H1 (cell line): ENCODE measurements at regions not wholly inside any gene's neighbourhood (a gene's known extent, or its start where the extent isn't known, plus 50 kb on each side); places are given as distances from the start of the nearest gene placed in this dataset.

Experiments used
- CTCF ChIA-PET: fragments of 300-600 bp; sonication (Branson Sonifier 250); formaldehyde crosslinking; loops from one replicate; lab custom pipeline; 2021; ENCODE audit not compliant: partially characterized antibody; lab: Charles Lee
- POLR2A ChIA-PET: fragments of 300-600 bp; sonication (Branson Sonifier 250); formaldehyde crosslinking; loops from one replicate; lab custom pipeline; 2021; ENCODE audit warnings: inconsistent platforms; ENCODE audit not compliant: partially characterized antibody; lab: Charles Lee
- DNase-seq, 2 experiments: peaks; one replicate each; pipeline versions ENCODE4 v3.0.0 to v3.0.0-alpha.2; 2010 to 2022; ENCODE audit warnings: low spot score in 2 of 2, low read depth in 1 of 2, mixed read lengths in 1 of 2
- FAIRE-seq: peaks from 2 replicates; lab custom pipeline; 2011; peaks lifted over from hg19 to GRCh38; lab: Jason Lieb, UNC
- H2AFZ ChIP-seq: 2 replicates; pipeline ENCODE4 v1.8.1; 2012; ENCODE audit warnings: low read length, inconsistent platforms
- H2AK5ac ChIP-seq: 2 replicates; pipeline ENCODE4 v1.6.1; 2013; ENCODE audit warnings: low read depth, low read length
- H2BK120ac ChIP-seq: replicated peaks from 2 replicates; pipeline ENCODE3; 2013; ENCODE audit warnings: low read depth, low read length, inconsistent platforms
- H2BK12ac ChIP-seq: 2 replicates; pipeline ENCODE4 v1.6.1; 2013; ENCODE audit warnings: low read depth, low read length
- H2BK15ac ChIP-seq: 2 replicates; pipeline ENCODE4 v1.6.1; 2013; ENCODE audit warnings: low read length
- H2BK20ac ChIP-seq: 2 replicates; pipeline ENCODE4 v1.6.1; 2013; ENCODE audit warnings: low read length
- H2BK5ac ChIP-seq: 2 replicates; pipeline ENCODE4 v1.6.1; 2013; ENCODE audit warnings: low read depth, low read length
- H3K14ac ChIP-seq: 2 replicates; pipeline ENCODE4 v1.6.1; 2013; ENCODE audit warnings: inconsistent platforms; ENCODE audit not compliant: insufficient read length
- H3K18ac ChIP-seq: 2 replicates; pipeline ENCODE4 v1.6.1; 2013; ENCODE audit warnings: low read length; ENCODE audit errors: extremely low read depth
- H3K23ac ChIP-seq: 2 replicates; pipeline ENCODE4 v1.6.1; 2013; ENCODE audit warnings: inconsistent platforms; ENCODE audit not compliant: insufficient read length
- H3K23me2 ChIP-seq: 2 replicates; pipeline ENCODE4 v1.6.1; 2013; ENCODE audit warnings: low read depth, low read length
- H3K27ac ChIP-seq: 2 replicates; pipeline ENCODE4 v1.6.1; 2011; ENCODE audit warnings: low read depth, low read length, inconsistent platforms
- H3K27me3 ChIP-seq, 4 experiments: replicated peaks in 1 of 4; 1 replicate in 1 of 4; 2 replicates in 3 of 4; pipeline versions ENCODE4 v1.6.1 to v1.8.1; 2011 to 2013; ENCODE audit warnings: low read length in 3 of 4, mild to moderate bottlenecking in 3 of 4, inconsistent platforms in 2 of 4, mixed read lengths in 2 of 4, moderate library complexity in 1 of 4; ENCODE audit not compliant: control insufficient read depth in 3 of 4, insufficient read depth in 3 of 4; ENCODE audit errors: extremely low read depth in 1 of 4
- H3K36me3 ChIP-seq, 4 experiments: 2 replicates each; pipeline versions ENCODE4 v1.6.1 to v1.8.1; 2011 to 2013; ENCODE audit warnings: mild to moderate bottlenecking in 4 of 4, low read length in 3 of 4, moderate library complexity in 2 of 4, control low read depth in 1 of 4, inconsistent platforms in 1 of 4; ENCODE audit not compliant: insufficient read depth in 4 of 4, control insufficient read depth in 2 of 4
- H3K4ac ChIP-seq: replicated peaks from 2 replicates; pipeline ENCODE3; 2013; ENCODE audit warnings: low read length, low read depth, mixed read lengths, inconsistent platforms; ENCODE audit not compliant: insufficient read length
- H3K4me1 ChIP-seq, 4 experiments: replicated peaks in 1 of 4; 1 replicate in 1 of 4; 2 replicates in 3 of 4; pipeline versions ENCODE4 v1.6.1 to v1.8.1; 2011 to 2013; ENCODE audit warnings: low read length in 3 of 4, inconsistent platforms in 2 of 4, mixed read lengths in 1 of 4; ENCODE audit not compliant: insufficient read depth in 4 of 4, control insufficient read depth in 3 of 4
- H3K4me2 ChIP-seq, 2 experiments: 2 replicates each; pipeline versions ENCODE4 v1.6.1 to v1.8.1; 2011 to 2013; ENCODE audit warnings: low read depth in 2 of 2, low read length in 2 of 2, control low read depth in 1 of 2, inconsistent platforms in 1 of 2, mild to moderate bottlenecking in 1 of 2; ENCODE audit not compliant: insufficient read depth in 1 of 2
- H3K4me3 ChIP-seq, 4 experiments: fragments of 200-600, 300-600 bp in 1 of 4; sonication (generic), shearing (Covaris generic), sonication (Bioruptor Twin) in 1 of 4; 2 replicates each; pipeline versions ENCODE4 v1.5.1 to v1.8.1; 2011 to 2016; ENCODE audit warnings: low read length in 4 of 4, low read depth in 3 of 4, control low read depth in 2 of 4, inconsistent platforms in 2 of 4, mild to moderate bottlenecking in 2 of 4, mixed read lengths in 1 of 4, moderate library complexity in 1 of 4; ENCODE audit not compliant: insufficient read depth in 2 of 4; ENCODE audit errors: extremely low read depth in 1 of 4
- H3K56ac ChIP-seq: replicated peaks from 2 replicates; pipeline ENCODE3; 2013; ENCODE audit warnings: low read depth, mild to moderate bottlenecking, mixed read lengths, low read length, inconsistent platforms; ENCODE audit not compliant: insufficient read length
- H3K79me1 ChIP-seq: 2 replicates; pipeline ENCODE4 v1.6.1; 2013; ENCODE audit warnings: low read depth, low read length, control low read depth
- H3K79me2 ChIP-seq, 2 experiments: 2 replicates each; pipeline versions ENCODE4 v1.6.1 to v1.8.1; 2012 to 2013; ENCODE audit warnings: low read length in 2 of 2, mild to moderate bottlenecking in 2 of 2, inconsistent platforms in 1 of 2; ENCODE audit not compliant: insufficient read depth in 2 of 2, control insufficient read depth in 1 of 2
- H3K9ac ChIP-seq, 4 experiments: replicated peaks in 1 of 4; 1 replicate in 1 of 4; 2 replicates in 3 of 4; pipeline versions ENCODE4 v1.6.1 to v1.8.1; 2011 to 2013; ENCODE audit warnings: low read depth in 3 of 4, low read length in 3 of 4, control low read depth in 2 of 4, mild to moderate bottlenecking in 2 of 4, moderate library complexity in 2 of 4, inconsistent platforms in 1 of 4; ENCODE audit errors: extremely low read depth in 1 of 4
- H3K9me3 ChIP-seq, 2 experiments: 2 replicates each; pipeline versions ENCODE4 v1.6.1 to v1.8.1; 2012 to 2013; ENCODE audit warnings: mild to moderate bottlenecking in 2 of 2, moderate library complexity in 2 of 2, control low read depth in 1 of 2, inconsistent platforms in 1 of 2, low read depth in 1 of 2, low read length in 1 of 2, mixed read lengths in 1 of 2; ENCODE audit not compliant: insufficient read depth in 2 of 2
- H4K20me1 ChIP-seq, 2 experiments: replicated peaks in 1 of 2; 2 replicates each; pipeline versions ENCODE3 to v1.8.1; 2011 to 2013; ENCODE audit warnings: inconsistent platforms in 2 of 2, low read length in 2 of 2, mild to moderate bottlenecking in 1 of 2; ENCODE audit not compliant: insufficient read depth in 2 of 2, control insufficient read depth in 1 of 2
- H4K5ac ChIP-seq: 2 replicates; pipeline ENCODE4 v1.6.1; 2013; ENCODE audit warnings: low read length, low read depth, mixed read lengths, inconsistent platforms; ENCODE audit not compliant: insufficient read length
- H4K8ac ChIP-seq: 2 replicates; pipeline ENCODE4 v1.8.0; 2013; ENCODE audit warnings: mild to moderate bottlenecking, moderate library complexity, low read length, inconsistent platforms; ENCODE audit not compliant: insufficient read depth; ENCODE audit errors: extremely low read depth
- H4K91ac ChIP-seq: replicated peaks from 2 replicates; pipeline ENCODE3; 2013; ENCODE audit warnings: low read length, mixed read lengths, inconsistent platforms; ENCODE audit not compliant: insufficient read length
- BACH1 ChIP-seq: IDR thresholded peaks from 2 replicates; pipeline ENCODE4 v1.6.1; 2012; ENCODE audit warnings: low read length, improper control_type of control experiment
- GABPA ChIP-seq: IDR thresholded peaks from 2 replicates; pipeline ENCODE4 v1.6.1; 2011; ENCODE audit warnings: mild to moderate bottlenecking, low read length, moderate library complexity, borderline replicate concordance; ENCODE audit not compliant: insufficient read depth
- HDAC6 ChIP-seq: IDR thresholded peaks from one replicate; pipeline ENCODE4 v1.7.1; 2012; ENCODE audit warnings: low read depth, mild to moderate bottlenecking, inconsistent platforms, low read length, moderate library complexity
- RAD21 ChIP-seq, 2 experiments: IDR thresholded peaks in 1 of 2; conservative IDR thresholded peaks in 1 of 2; 2 replicates each; pipeline ENCODE4 v1.6.1; 2011; ENCODE audit warnings: low read depth in 2 of 2, low read length in 2 of 2, improper control_type of control experiment in 1 of 2, inconsistent platforms in 1 of 2, mild to moderate bottlenecking in 1 of 2, moderate library complexity in 1 of 2
- RNF2 ChIP-seq: fragments of 200-900, 300-1000 bp; sonication (generic); IDR thresholded peaks from 2 replicates; pipeline ENCODE4 v1.7.1; 2016; ENCODE audit warnings: borderline replicate concordance, low read depth, mild to moderate bottlenecking, antibody characterized with exemption, low read length; ENCODE audit not compliant: poor library complexity, severe bottlenecking; ENCODE audit errors: missing control alignments
- SAP30 ChIP-seq: fragments of 300-600 bp; sonication (generic); IDR thresholded peaks from 2 replicates; pipeline ENCODE4 v1.7.1; 2012; ENCODE audit warnings: low read length, moderate library complexity, mild to moderate bottlenecking, inconsistent platforms; ENCODE audit not compliant: insufficient read depth, insufficient replicate concordance
- SP1 ChIP-seq: IDR thresholded peaks from 2 replicates; pipeline ENCODE4 v1.6.1; 2011; ENCODE audit warnings: low read depth, low read length
- TAF1 ChIP-seq: IDR thresholded peaks from 2 replicates; pipeline ENCODE4 v1.6.1; 2011; ENCODE audit warnings: mild to moderate bottlenecking, low read depth, low read length
- TAF7 ChIP-seq: optimal IDR thresholded peaks from 2 replicates; pipeline ENCODE3; 2011; ENCODE audit warnings: low read depth, mild to moderate bottlenecking, inconsistent platforms, low read length, moderate library complexity, borderline replicate concordance
- TEAD4 ChIP-seq: IDR thresholded peaks from 2 replicates; pipeline ENCODE4 v1.6.1; 2012; ENCODE audit warnings: low read depth, low read length, inconsistent platforms, mixed read lengths
- WGBS, 2 experiments: shearing (Covaris generic) in 1 of 2; methylation state at CpG; one replicate each; pipeline versions ENCODE4 v1.1.6 to v1.1.7; 2013 to 2015; ENCODE audit warnings: low lambda C conversion rate in 2 of 2, mixed read lengths in 2 of 2, inconsistent platforms in 1 of 2, low coverage in 1 of 2, missing lambda C conversion rate in 1 of 2; ENCODE audit not compliant: insufficient replicate concordance in 2 of 2, insufficient coverage in 1 of 2, insufficient read length in 1 of 2; ENCODE audit errors: extremely low coverage in 1 of 2, missing lambda C conversion rate in 1 of 2; 5-methylcytosine and 5-hydroxymethylcytosine counted together

- no peak overlapping the region for H3K4ac ChIP-seq
- H3K36me3 ChIP-seq: no peaks in the 10 kb centered on the region
- POLR2A ChIA-PET: no interaction called here
- no peak overlapping the region for H2AFZ ChIP-seq
- H3K14ac ChIP-seq: no peak overlapping the region
- H3K56ac ChIP-seq: no peak overlapping the region
- no peak overlapping the region for H3K4me3 ChIP-seq
- no peak overlapping the region for H3K4me2 ChIP-seq
- no peak overlapping the region for H3K9ac ChIP-seq
- no peak overlapping the region for H2BK20ac ChIP-seq
- no peaks in the 10 kb centered on the region for H4K20me1 ChIP-seq
- H3K79me2 ChIP-seq: no peaks in the 10 kb centered on the region
- DNase-seq (no peak), FAIRE-seq (no peak)
- H4K91ac ChIP-seq: no peak overlapping the region
- H3K23me2 ChIP-seq: no peaks in the 10 kb centered on the region
- no peak overlapping the region for H2BK120ac ChIP-seq
- CTCF ChIA-PET: interaction anchor here (1.0 kb wide), 1 partner anchor 135 kb away, joined by 3 read pairs; no protein-coding TSS in a partner anchor
- no peak overlapping the region for H2BK12ac ChIP-seq
- no peak overlapping the region for H3K27ac ChIP-seq
- no peaks in the 10 kb centered on the region for H3K79me1 ChIP-seq
- H4K5ac ChIP-seq: no peak overlapping the region
- H3K27me3 ChIP-seq: no peaks in the 10 kb centered on the region
- H2AK5ac ChIP-seq: no peak overlapping the region
- H3K18ac ChIP-seq: no peak overlapping the region
- no peaks in the 10 kb centered on the region for H3K9me3 ChIP-seq
- WGBS, 2 experiments: 84% methylated on average over 6 of the region's 7 CpGs; no CpG with 5 or more reads in 1 of the 2 experiments
- H2BK15ac ChIP-seq: no peak overlapping the region
- H4K8ac ChIP-seq: no peak overlapping the region
- no peaks in the 10 kb centered on the region for H3K4me1 ChIP-seq
- no peak overlapping the region for H2BK5ac ChIP-seq
- H3K23ac ChIP-seq: no peak overlapping the region
- TF ChIP-seq HDAC6 (no peak), RNF2 (no peak), SP1 (no peak), SAP30 (no peak), RAD21 (IDR thresholded peaks at IDR 0.05 in 1 of 2, conservative IDR thresholded peaks at IDR 0.05 in 1 of 2; ENCODE audit: low read depth in 2 of 2, low read length in 2 of 2) (peak; percentile 58 to 60), TAF7 (no peak), BACH1 (no peak), GABPA (no peak), TEAD4 (no peak), TAF1 (no peak)
Measured at GRCh38 chr5:120093178-120093577, 370.9 kb upstream of the PRR16 start.
